ENCODE measurements at regions not wholly inside any gene's neighbourhood (a gene's known extent, or its start where the extent isn't known, plus 50 kb on each side); places are given as distances from the start of the nearest gene placed in this dataset.

- no peak for TF ChIP-seq CTCF (IDR thresholded peaks at IDR 0.05)
- TF ChIP-seq EZH2 (IDR thresholded peaks at IDR 0.05; ENCODE audit: borderline replicate concordance, insufficient read depth, low read depth, low read length, poor library complexity, severe bottlenecking): no peak
These were observed 299.1 kb downstream of the IPO8 start for GRCh38 chr12:30396576-30396975.
